ENCODE measurements at regions not wholly inside any gene's neighbourhood (a gene's known extent, or its start where the extent isn't known, plus 50 kb on each side); places are given as distances from the start of the nearest gene placed in this dataset.

- no peak for TF ChIP-seq CTCF (IDR thresholded peaks at IDR 0.05; ENCODE audit: extremely low read depth in 1 of 2, insufficient read depth in 1 of 2, low read depth in 1 of 2, low read length in 2 of 2)
- TF ChIP-seq MAX (IDR thresholded peaks at IDR 0.05; ENCODE audit: insufficient read depth, insufficient read length): no peak
- TF ChIP-seq POLR2AphosphoS5 (IDR thresholded peaks at IDR 0.05; ENCODE audit: insufficient read depth, low read depth, low read length): no peak
- TF ChIP-seq POLR2A (IDR thresholded peaks at IDR 0.05; ENCODE audit: low read depth, low read length): no peak
- TF ChIP-seq JUN (IDR thresholded peaks at IDR 0.05; ENCODE audit: borderline replicate concordance, insufficient read depth, insufficient read length, low read depth): no peak
- no peak for TF ChIP-seq GATA2 (IDR thresholded peaks at IDR 0.05; ENCODE audit: insufficient read depth, insufficient read length, low read depth, low read length)
- no peak for TF ChIP-seq EZH2 (IDR thresholded peaks at IDR 0.05; ENCODE audit: borderline replicate concordance, low read depth, low read length, severe bottlenecking)
Measured at GRCh38 chr14:98466807-98467206, 805.2 kb downstream of the BCL11B start.
